Fibroblast of lung (primary cell): ENCODE measurements at regions not wholly inside any gene's neighbourhood (a gene's known extent, or its start where the extent isn't known, plus 50 kb on each side); places are given as distances from the start of the nearest gene placed in this dataset.

Source experiments
- CTCF ChIP-seq, 2 donors: IDR thresholded peaks in 1 of 2; conservative IDR thresholded peaks in 1 of 2; 1 replicate in 1 of 2; 2 replicates in 1 of 2; pipeline ENCODE4 v1.5.1; 2011 to 2012; ENCODE audit warnings: low read length in 2 of 2, control low read depth in 1 of 2, inconsistent platforms in 1 of 2, low read depth in 1 of 2, mild to moderate bottlenecking in 1 of 2
- EZH2 ChIP-seq: IDR thresholded peaks from 2 replicates; pipeline ENCODE4 v1.5.1; 2012; ENCODE audit warnings: low read length, control low read depth, mild to moderate bottlenecking; ENCODE audit errors: missing control alignments

DNA sequence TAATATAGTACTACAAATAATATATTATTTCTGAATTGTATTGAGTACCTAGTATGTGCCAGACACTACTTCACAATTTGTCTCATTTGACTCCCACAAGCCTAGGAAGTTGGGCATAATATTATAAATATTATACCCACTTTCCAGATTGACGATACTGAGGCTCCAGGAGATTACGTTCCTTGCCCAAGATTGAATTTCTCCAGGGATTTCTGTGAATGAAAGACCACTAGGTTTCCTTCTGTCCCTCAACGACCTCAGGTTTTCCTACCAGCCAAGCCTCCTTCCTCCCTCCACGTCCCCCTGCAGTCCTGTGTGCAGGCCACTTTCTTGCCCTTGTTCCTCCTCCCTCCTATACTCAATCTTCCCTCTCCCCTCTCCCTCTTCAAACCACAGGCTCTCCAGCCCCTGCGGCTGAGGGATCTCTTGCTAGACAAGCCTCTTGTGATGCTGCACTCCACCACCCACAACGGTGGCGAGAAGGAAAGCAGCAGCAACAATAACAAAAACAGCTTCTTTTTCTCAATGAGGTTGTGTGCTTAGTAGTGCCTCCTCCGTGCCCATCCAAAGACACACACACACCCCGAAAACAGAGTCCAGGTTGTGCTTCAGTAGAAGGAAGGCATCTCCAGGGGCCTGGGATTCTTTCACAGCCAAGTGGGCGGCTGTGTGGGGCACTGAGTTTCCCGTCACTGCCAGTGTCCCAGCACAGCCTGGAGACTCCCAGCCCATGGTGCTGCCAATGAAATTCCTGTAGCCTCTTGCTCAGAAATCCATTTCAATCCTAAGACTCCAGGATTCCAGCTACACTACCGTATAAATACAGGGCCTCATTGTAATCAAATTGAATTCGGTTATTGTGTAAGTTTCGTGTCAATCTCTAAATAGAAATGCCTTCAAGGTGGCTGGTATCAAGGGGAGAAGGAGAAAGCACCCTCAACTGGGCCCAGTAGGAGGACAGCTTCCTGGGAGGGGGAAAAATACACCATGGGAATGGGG lies 94.4 kb downstream of the NCR2 start:
- TF ChIP-seq CTCF (conservative IDR thresholded peaks at IDR 0.05 in 1 of 2, IDR thresholded peaks at IDR 0.05 in 1 of 2; ENCODE audit: low read depth in 1 of 2, low read length in 2 of 2) = no peak
- TF ChIP-seq EZH2 = no peak
